Neuronal stem cell (in vitro differentiated cells): ENCODE measurements at regions not wholly inside any gene's neighbourhood (a gene's known extent, or its start where the extent isn't known, plus 50 kb on each side); places are given as distances from the start of the nearest gene placed in this dataset.
"Not testable (repeated sequence)": the region's sequence is repeated elsewhere in the genome, so short reads cannot be mapped to it uniquely, and the experiment has no call there.

Experiments
- DNase-seq: peaks from one replicate; pipeline ENCODE4 v3.0.0-alpha.2; 2013; ENCODE audit warnings: low spot score
- H2AFZ ChIP-seq: one replicate; pipeline ENCODE4 v1.6.1; 2013; ENCODE audit warnings: mild to moderate bottlenecking, low read length, inconsistent platforms
- H2AK5ac ChIP-seq: 2 replicates; pipeline ENCODE4 v1.6.1; 2013; ENCODE audit warnings: low read depth, mild to moderate bottlenecking, inconsistent platforms, low read length, moderate library complexity, mixed read lengths
- H2BK120ac ChIP-seq: 2 replicates; pipeline ENCODE4 v1.6.1; 2013; ENCODE audit warnings: low read depth, mild to moderate bottlenecking, inconsistent platforms, low read length, moderate library complexity, mixed read lengths
- H2BK12ac ChIP-seq: one replicate; pipeline ENCODE4 v1.6.1; 2013; ENCODE audit warnings: low read length, inconsistent platforms
- H2BK15ac ChIP-seq: 2 replicates; pipeline ENCODE4 v1.6.1; 2013; ENCODE audit warnings: mild to moderate bottlenecking, low read length, inconsistent platforms, mixed read lengths
- H2BK5ac ChIP-seq: one replicate; pipeline ENCODE4 v1.6.1; 2013; ENCODE audit warnings: inconsistent platforms, mild to moderate bottlenecking, low read length, moderate library complexity
- H3K14ac ChIP-seq: one replicate; pipeline ENCODE4 v1.6.1; 2013; ENCODE audit warnings: low read length, inconsistent platforms
- H3K18ac ChIP-seq: 2 replicates; pipeline ENCODE4 v1.6.1; 2013; ENCODE audit warnings: low read length, inconsistent platforms
- H3K23ac ChIP-seq: 2 replicates; pipeline ENCODE4 v1.6.1; 2013; ENCODE audit warnings: low read depth, mild to moderate bottlenecking, mixed read lengths, low read length, inconsistent platforms; ENCODE audit not compliant: poor library complexity
- H3K27ac ChIP-seq: replicated peaks from 3 replicates; pipeline ENCODE4 v1.5.1; 2013; ENCODE audit warnings: low read length, inconsistent platforms
- H3K27me3 ChIP-seq, 3 experiments: 2 replicates each; pipeline ENCODE4 v1.6.1; 2013; ENCODE audit warnings: low read length in 3 of 3, mild to moderate bottlenecking in 2 of 3, inconsistent platforms in 1 of 3, low read depth in 1 of 3, mixed read lengths in 1 of 3, moderate library complexity in 1 of 3; ENCODE audit not compliant: control insufficient read depth in 3 of 3, insufficient read depth in 3 of 3
- H3K36me3 ChIP-seq, 2 donors: replicated peaks in 1 of 2; 2 replicates each; pipeline ENCODE4 v1.6.1; 2013; ENCODE audit warnings: low read length in 2 of 2; ENCODE audit not compliant: control insufficient read depth in 2 of 2, insufficient read depth in 2 of 2
- H3K4ac ChIP-seq: 2 replicates; pipeline ENCODE4 v1.6.1; 2013; ENCODE audit warnings: inconsistent platforms, mild to moderate bottlenecking, low read length, moderate library complexity
- H3K4me1 ChIP-seq, 2 donors: 1 replicate in 1 of 2; 2 replicates in 1 of 2; pipeline ENCODE4 v1.6.1; 2013; ENCODE audit warnings: low read length in 2 of 2, low read depth in 1 of 2; ENCODE audit not compliant: control insufficient read depth in 2 of 2, insufficient read depth in 1 of 2
- H3K4me2 ChIP-seq: one replicate; pipeline ENCODE4 v1.6.1; 2013; ENCODE audit warnings: mild to moderate bottlenecking, low read length, inconsistent platforms; ENCODE audit not compliant: insufficient read depth, poor library complexity, severe bottlenecking
- H3K4me3 ChIP-seq, 2 donors: 2 replicates each; pipeline ENCODE4 v1.5.1; 2013; ENCODE audit warnings: low read length in 2 of 2, mild to moderate bottlenecking in 2 of 2, inconsistent platforms in 1 of 2, moderate library complexity in 1 of 2
- H3K79me1 ChIP-seq: one replicate; pipeline ENCODE4 v1.6.1; 2013; ENCODE audit warnings: low read depth, mild to moderate bottlenecking, inconsistent platforms, low read length, moderate library complexity
- H3K9ac ChIP-seq: one replicate; pipeline ENCODE4 v1.6.1; 2013; ENCODE audit warnings: mild to moderate bottlenecking, low read depth, low read length, inconsistent platforms; ENCODE audit not compliant: poor library complexity
- H3K9me3 ChIP-seq, 2 donors: replicated peaks in 1 of 2; 2 replicates each; pipeline versions ENCODE3 to v1.6.1; 2013; ENCODE audit warnings: low read length in 2 of 2, mild to moderate bottlenecking in 2 of 2, inconsistent platforms in 1 of 2, low read depth in 1 of 2, mixed read lengths in 1 of 2, moderate library complexity in 1 of 2; ENCODE audit not compliant: control insufficient read depth in 2 of 2, insufficient read depth in 1 of 2
- H4K8ac ChIP-seq: one replicate; pipeline ENCODE4 v1.6.1; 2013; ENCODE audit warnings: low read depth, mild to moderate bottlenecking, inconsistent platforms, low read length, moderate library complexity
- H4K91ac ChIP-seq: one replicate; pipeline ENCODE4 v1.6.1; 2013; ENCODE audit warnings: low read length, low read depth, mild to moderate bottlenecking, inconsistent platforms; ENCODE audit not compliant: poor library complexity
- WGBS, 2 donors: extraction: QIAGEN DNeasy Blood & Tissue Kit; methylation state at CpG; one replicate each; pipeline ENCODE4 v1.1.7; 2013; ENCODE audit warnings: missing lambda C conversion rate in 2 of 2, mixed read lengths in 1 of 2; ENCODE audit not compliant: insufficient read length in 2 of 2, insufficient replicate concordance in 1 of 2; ENCODE audit errors: extremely low coverage in 2 of 2; 5-methylcytosine and 5-hydroxymethylcytosine counted together

- no peak for DNase-seq
- Histone ChIP-seq H3K18ac (no peak overlapping the region), H2BK15ac (no peak overlapping the region)
Measured at GRCh38 chr11:37317803-37318202, 719.8 kb upstream of the RAG2 start.

GRCh38 chr11:37313266-37313665 is 715.2 kb upstream of the RAG2 start:
- Histone ChIP-seq H3K36me3 (no peaks in the 10 kb centered on the region), H3K4me2 (no peak overlapping the region), H3K4me3 (no peak overlapping the region), H3K4ac (no peak overlapping the region), H3K9ac (no peak overlapping the region), H2BK15ac (no peak overlapping the region), H3K4me1 (no peaks in the 10 kb centered on the region), H3K27me3 (no peaks in the 10 kb centered on the region), H3K9me3 (no peaks in the 10 kb centered on the region), H2AFZ (no peak overlapping the region), H2BK5ac (no peak overlapping the region), H2BK12ac (no peak overlapping the region), H3K79me1 (no peaks in the 10 kb centered on the region), H3K14ac (no peak overlapping the region), H4K91ac (no peak overlapping the region), H2AK5ac (no peak overlapping the region), H3K27ac (no peak overlapping the region), H3K23ac (no peak overlapping the region), H3K18ac (no peak overlapping the region), H4K8ac (no peak overlapping the region), H2BK120ac (no peak overlapping the region)
- WGBS, 2 donors, result no CpG with 5 or more reads among the region's 2 CpGs
- no peak for DNase-seq

More at GRCh38 chr11:37317803-37318202, 719.8 kb upstream of the RAG2 start:
- H3K36me3 ChIP-seq, result no peaks in the 10 kb centered on the region
- H3K27ac ChIP-seq, result no peak overlapping the region
- H4K8ac ChIP-seq, result no peak overlapping the region
- H3K4me1 ChIP-seq, result no peaks in the 10 kb centered on the region
- H3K4me3 ChIP-seq, result no peak overlapping the region
- WGBS, 2 donors, result no CpG with 5 or more reads among the region's 1 CpG
- no peaks in the 10 kb centered on the region for H3K27me3 ChIP-seq
- no peak overlapping the region for H2BK12ac ChIP-seq
- H4K91ac ChIP-seq, result no peak overlapping the region
- no peaks in the 10 kb centered on the region for H3K9me3 ChIP-seq
- no peak overlapping the region for H3K9ac ChIP-seq
- H2BK120ac ChIP-seq, result no peak overlapping the region
- H3K4me2 ChIP-seq, result no peak overlapping the region
- no peaks in the 10 kb centered on the region for H3K79me1 ChIP-seq
- H2BK5ac ChIP-seq, result no peak overlapping the region
- H3K23ac ChIP-seq, result no peak overlapping the region
- H3K14ac ChIP-seq, result no peak overlapping the region
- no peak overlapping the region for H2AFZ ChIP-seq
- no peak overlapping the region for H2AK5ac ChIP-seq
- H3K4ac ChIP-seq, result no peak overlapping the region

GRCh38 chr11:37306563-37306962 is 708.5 kb upstream of the RAG2 start:
- Histone ChIP-seq H3K9me3 (no peaks in the 10 kb centered on the region), H3K4me1 (no peaks in the 10 kb centered on the region), H3K27ac (no peak overlapping the region), H3K79me1 (no peaks in the 10 kb centered on the region), H3K27me3 (no peaks in the 10 kb centered on the region), H4K91ac (no peak overlapping the region), H3K9ac (no peak overlapping the region), H2BK120ac (no peak overlapping the region), H2BK12ac (no peak overlapping the region), H2BK15ac (no peak overlapping the region), H2AFZ (no peak overlapping the region), H2AK5ac (no peak overlapping the region), H2BK5ac (no peak overlapping the region), H3K4ac (no peak overlapping the region), H3K18ac (no peak overlapping the region), H3K14ac (no peak overlapping the region), H3K23ac (no peak overlapping the region), H4K8ac (no peak overlapping the region), H3K4me3 (no peak overlapping the region), H3K4me2 (no peak overlapping the region), H3K36me3 (no peaks in the 10 kb centered on the region)
- WGBS, 2 donors, result no CpG with 5 or more reads among the region's 1 CpG
- DNase-seq, result no peak

GRCh38 chr11:37301405-37301804 is 703.4 kb upstream of the RAG2 start:
- H2AK5ac ChIP-seq, H3K27ac ChIP-seq, H3K9me3 ChIP-seq, H3K27me3 ChIP-seq, H3K4me3 ChIP-seq, H3K14ac ChIP-seq, H3K4me2 ChIP-seq, H3K36me3 ChIP-seq, H4K8ac ChIP-seq, H3K23ac ChIP-seq, H3K18ac ChIP-seq, H2BK120ac ChIP-seq, H2AFZ ChIP-seq, H3K79me1 ChIP-seq, H2BK12ac ChIP-seq, H3K4me1 ChIP-seq, H2BK15ac ChIP-seq, H3K4ac ChIP-seq, DNase-seq, H3K9ac ChIP-seq, H2BK5ac ChIP-seq, H4K91ac ChIP-seq: not testable (repeated sequence)
- no CpG with 5 or more reads among the region's 5 CpGs for WGBS, 2 donors
